ENCODE measurements at regions not wholly inside any gene's neighbourhood (a gene's known extent, or its start where the extent isn't known, plus 50 kb on each side); places are given as distances from the start of the nearest gene placed in this dataset.

DNA sequence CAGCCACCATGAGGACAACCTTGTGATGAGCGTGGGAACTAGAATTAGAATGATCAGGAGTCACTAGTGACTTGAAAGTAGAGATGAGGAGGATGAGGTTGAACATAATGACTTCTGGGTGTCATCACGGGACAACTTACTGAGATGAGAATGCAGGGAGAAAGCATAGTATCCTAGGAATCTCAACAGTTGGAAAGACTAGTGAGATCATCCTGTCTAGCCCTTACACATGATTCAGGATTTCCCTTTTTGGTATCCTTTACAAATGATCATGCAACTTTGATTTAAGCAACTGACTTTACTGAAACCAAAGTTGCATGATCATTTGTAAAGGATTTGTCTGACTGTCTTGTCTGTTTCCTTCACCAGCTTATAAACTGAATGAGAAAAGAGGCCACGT lies 51.8 kb upstream of the HIF1A start:
- no peak overlapping the region for H3K27ac ChIP-seq
- no peak for TF ChIP-seq POLR2A (IDR thresholded peaks at IDR 0.05)
- TF ChIP-seq, protein P1, sequence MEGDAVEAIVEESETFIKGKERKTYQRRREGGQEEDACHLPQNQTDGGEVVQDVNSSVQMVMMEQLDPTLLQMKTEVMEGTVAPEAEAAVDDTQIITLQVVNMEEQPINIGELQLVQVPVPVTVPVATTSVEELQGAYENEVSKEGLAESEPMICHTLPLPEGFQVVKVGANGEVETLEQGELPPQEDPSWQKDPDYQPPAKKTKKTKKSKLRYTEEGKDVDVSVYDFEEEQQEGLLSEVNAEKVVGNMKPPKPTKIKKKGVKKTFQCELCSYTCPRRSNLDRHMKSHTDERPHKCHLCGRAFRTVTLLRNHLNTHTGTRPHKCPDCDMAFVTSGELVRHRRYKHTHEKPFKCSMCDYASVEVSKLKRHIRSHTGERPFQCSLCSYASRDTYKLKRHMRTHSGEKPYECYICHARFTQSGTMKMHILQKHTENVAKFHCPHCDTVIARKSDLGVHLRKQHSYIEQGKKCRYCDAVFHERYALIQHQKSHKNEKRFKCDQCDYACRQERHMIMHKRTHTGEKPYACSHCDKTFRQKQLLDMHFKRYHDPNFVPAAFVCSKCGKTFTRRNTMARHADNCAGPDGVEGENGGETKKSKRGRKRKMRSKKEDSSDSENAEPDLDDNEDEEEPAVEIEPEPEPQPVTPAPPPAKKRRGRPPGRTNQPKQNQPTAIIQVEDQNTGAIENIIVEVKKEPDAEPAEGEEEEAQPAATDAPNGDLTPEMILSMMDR (IDR thresholded peaks at IDR 0.05) = no peak
- no peak for DNase-seq
- no peaks in the 10 kb centered on the region for H3K36me3 ChIP-seq
- no peaks in the 10 kb centered on the region for H3K9me3 ChIP-seq
- no peaks in the 10 kb centered on the region for H3K27me3 ChIP-seq
- intact Hi-C loops (cut with DNase I; ENCODE audit: low total_unique reads) = no loop called here
- H3K4me3 ChIP-seq = no peak overlapping the region
- H3K4me1 ChIP-seq = no peaks in the 10 kb centered on the region

DNA sequence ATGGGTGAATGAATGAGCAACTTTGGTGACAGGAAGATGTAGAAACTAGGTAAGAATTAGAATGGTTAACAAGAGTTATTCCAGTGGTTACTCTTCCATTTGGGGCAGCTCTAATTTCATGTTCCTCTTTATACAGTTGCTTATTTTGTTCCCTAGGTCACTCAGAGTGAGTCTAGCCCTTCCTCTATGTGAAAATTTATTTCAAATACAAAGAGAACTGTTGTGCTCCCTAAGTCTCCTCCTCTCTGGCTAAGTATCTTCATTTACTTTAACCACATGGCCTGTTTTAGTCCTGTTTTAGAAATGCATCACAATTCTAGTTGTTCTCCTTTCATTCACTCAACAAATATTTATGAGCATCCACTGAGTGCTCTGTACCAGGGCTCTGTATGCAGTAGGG lies 51.1 kb upstream of the HIF1A start:
- H3K36me3 ChIP-seq = no peaks in the 10 kb centered on the region

DNA sequence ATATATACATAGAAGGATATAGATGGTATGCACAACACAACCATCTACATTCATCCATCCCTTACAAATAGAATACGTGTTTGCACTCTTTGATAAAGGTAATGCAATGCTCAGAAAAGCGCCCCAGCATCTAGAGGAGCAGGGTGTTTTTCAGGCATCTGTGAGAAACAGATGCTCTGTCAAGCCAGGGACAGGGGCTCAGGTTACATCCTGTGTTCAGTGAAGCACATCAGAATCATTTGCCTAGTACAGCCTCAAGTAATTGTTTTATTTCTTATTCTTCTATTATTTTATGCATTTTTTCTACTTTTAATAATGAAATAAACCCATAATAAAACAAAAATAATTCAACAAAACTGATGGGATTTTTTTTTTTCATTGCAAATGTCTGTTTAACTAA lies 50.5 kb upstream of the HIF1A start:
- no peak for TF ChIP-seq POLR2A (IDR thresholded peaks at IDR 0.05)
- TF ChIP-seq, protein P1 (IDR thresholded peaks at IDR 0.05) = no peak
- H3K27me3 ChIP-seq = no peaks in the 10 kb centered on the region
- no peak overlapping the region for H3K27ac ChIP-seq
- no peaks in the 10 kb centered on the region for H3K36me3 ChIP-seq
- no peak overlapping the region for H3K4me3 ChIP-seq
- H3K4me1 ChIP-seq = no peaks in the 10 kb centered on the region
- intact Hi-C loops (cut with DNase I; ENCODE audit: low total_unique reads) = no loop called here
- H3K9me3 ChIP-seq = no peaks in the 10 kb centered on the region
- no peak for DNase-seq

More for the DNA sequence above, 51.1 kb upstream of the HIF1A start:
- Histone ChIP-seq H3K4me1 (no peaks in the 10 kb centered on the region), H3K27me3 (no peaks in the 10 kb centered on the region), H3K27ac (no peak overlapping the region), H3K9me3 (no peaks in the 10 kb centered on the region), H3K4me3 (no peak overlapping the region)
- no peak for TF ChIP-seq POLR2A (IDR thresholded peaks at IDR 0.05)
- intact Hi-C loops (cut with DNase I; ENCODE audit: low total_unique reads) = no loop called here
- no peak for DNase-seq

DNA sequence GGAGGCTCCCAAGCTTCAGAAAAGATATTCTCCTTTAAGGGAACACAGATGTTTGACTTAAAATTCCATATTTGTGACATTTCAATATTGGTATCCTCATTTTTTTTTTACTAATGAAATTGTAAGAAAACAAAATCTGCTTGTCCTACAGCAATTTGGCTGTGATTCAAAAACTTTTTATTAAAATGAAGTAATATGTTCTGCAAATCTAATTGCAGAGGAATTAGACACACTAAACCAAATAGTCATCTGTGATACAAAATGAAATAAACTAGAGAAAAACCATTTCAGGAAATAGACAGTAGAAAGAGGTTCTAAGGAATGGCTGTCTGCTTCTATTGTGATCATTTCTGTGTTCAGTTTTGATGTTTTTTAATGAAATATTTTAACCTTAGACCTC lies 50.1 kb upstream of the HIF1A start:
- DNase-seq = no peak
- Histone ChIP-seq H3K27ac (no peak overlapping the region), H3K9me3 (no peaks in the 10 kb centered on the region), H3K27me3 (no peaks in the 10 kb centered on the region), H3K4me3 (no peak overlapping the region), H3K36me3 (no peaks in the 10 kb centered on the region), H3K4me1 (no peaks in the 10 kb centered on the region)
- intact Hi-C loops (cut with DNase I; ENCODE audit: low total_unique reads) = no loop called here
- TF ChIP-seq, protein P1 (IDR thresholded peaks at IDR 0.05) = no peak
- TF ChIP-seq POLR2A (IDR thresholded peaks at IDR 0.05) = no peak
